ENCODE measurements at regions not wholly inside any gene's neighbourhood (a gene's known extent, or its start where the extent isn't known, plus 50 kb on each side); places are given as distances from the start of the nearest gene placed in this dataset.

- no peak for TF ChIP-seq CTCF (IDR thresholded peaks at IDR 0.05)
- TF ChIP-seq POLR2A (IDR thresholded peaks at IDR 0.05): no peak
Measured at GRCh38 chr9:34891386-34891785, 66.7 kb upstream of the PHF24 start.

Data from testis (tissue), 2 donors.